HG02588 (cell line): ENCODE measurements at regions not wholly inside any gene's neighbourhood (a gene's known extent, or its start where the extent isn't known, plus 50 kb on each side); places are given as distances from the start of the nearest gene placed in this dataset.

Source experiments
- ATAC-seq: cut with Tn5 transposase; IDR thresholded peaks from one replicate; pipeline ENCODE4 v1.9.1; 2021; ENCODE audit warnings: mild to moderate bottlenecking, moderate library complexity; ENCODE audit not compliant: unreplicated experiment

DNA sequence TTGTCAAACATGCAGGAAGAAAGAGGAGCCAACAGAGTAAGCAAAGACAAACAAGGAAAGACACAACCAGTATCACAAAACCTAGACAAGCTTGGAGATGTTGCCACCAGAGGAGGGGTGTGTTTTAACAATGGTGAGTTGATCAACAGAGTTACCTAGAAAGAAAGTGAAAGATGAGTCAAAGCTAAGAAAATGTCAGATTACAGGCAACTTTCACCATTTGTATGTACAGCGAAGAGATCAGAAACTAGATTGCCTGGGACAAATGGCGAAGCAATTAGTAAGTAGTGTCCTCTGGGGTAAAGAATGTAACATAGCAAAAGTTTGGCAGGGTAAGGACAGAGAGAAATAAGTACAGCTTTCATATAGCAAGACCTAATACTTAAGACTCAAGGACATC lies 51.6 kb upstream of the POU3F2 start:
- no peak for ATAC-seq

DNA sequence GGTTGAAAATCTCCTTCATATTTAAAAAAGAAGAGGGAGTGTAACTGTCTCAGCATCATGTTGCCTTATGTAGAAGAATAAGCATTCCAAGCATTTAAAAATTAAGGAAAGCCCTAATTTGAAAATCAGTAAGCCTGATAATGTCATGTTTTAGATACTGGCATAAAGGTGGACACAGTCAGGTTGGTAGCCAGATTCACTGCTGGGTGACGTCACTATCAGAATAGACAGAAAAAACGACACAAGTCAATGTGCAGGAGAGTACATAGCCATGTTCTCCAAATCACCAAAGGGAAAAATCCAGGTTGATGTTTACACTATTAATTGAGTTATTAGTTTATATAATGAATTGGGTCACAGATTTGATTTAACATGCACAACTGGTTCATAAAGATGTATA lies 50.8 kb upstream of the POU3F2 start:
- ATAC-seq, result no peak
